ENCODE measurements at regions not wholly inside any gene's neighbourhood (a gene's known extent, or its start where the extent isn't known, plus 50 kb on each side); places are given as distances from the start of the nearest gene placed in this dataset.

- TF ChIP-seq CTCF (IDR thresholded peaks at IDR 0.05) (no peak), POLR2A (IDR thresholded peaks at IDR 0.05) (no peak)
- Histone ChIP-seq H3K36me3 (no peaks in the 10 kb centered on the region), H3K4me1 (no peaks in the 10 kb centered on the region), H3K27ac (no peak overlapping the region), H3K27me3 (no peaks in the 10 kb centered on the region), H3K4me3 (no peak overlapping the region), H3K9me3 (no peaks in the 10 kb centered on the region)
- no peak for DNase-seq
- no peak for ATAC-seq
- intact Hi-C loops (cut with DNase I), result no loop called here
Measured at GRCh38 chr2:142805244-142805643, 72.2 kb upstream of the KYNU start.

- no peak overlapping the region for H3K4me3 ChIP-seq
- ATAC-seq (no peak), DNase-seq (no peak)
- intact Hi-C loops (cut with DNase I), result no loop called here
- TF ChIP-seq CTCF (IDR thresholded peaks at IDR 0.05) (no peak), POLR2A (IDR thresholded peaks at IDR 0.05) (no peak)
- no peaks in the 10 kb centered on the region for H3K9me3 ChIP-seq
- no peak overlapping the region for H3K27ac ChIP-seq
- H3K27me3 ChIP-seq, result no peaks in the 10 kb centered on the region
- no peaks in the 10 kb centered on the region for H3K4me1 ChIP-seq
- no peaks in the 10 kb centered on the region for H3K36me3 ChIP-seq
Measured at GRCh38 chr2:142803158-142803557, 74.3 kb upstream of the KYNU start.

- TF ChIP-seq POLR2A (IDR thresholded peaks at IDR 0.05), result no peak
- no peak for TF ChIP-seq CTCF (IDR thresholded peaks at IDR 0.05)
- Histone ChIP-seq H3K9me3 (peaks cover 0 to 9% (median 0%) of the 10 kb centered on the region in 12 donors), H3K4me1 (no peaks in the 10 kb centered on the region), H3K27me3 (no peaks in the 10 kb centered on the region), H3K36me3 (no peaks in the 10 kb centered on the region), H3K4me3 (no peak overlapping the region), H3K27ac (peak overlapping the region in 1 of 12 donors; percentile 39)
- intact Hi-C loops (cut with DNase I), result loop anchor here in 4 of 10 donors (5.0 to 10.0 kb wide), 3 partner anchors 181 to 188 kb away; no protein-coding TSS in a partner anchor
- ATAC-seq (no peak), DNase-seq (no peak)
- 80 to 87% (median 84%) methylated on average over 1 of the region's 1 CpG for WGBS, 4 donors
Measured at GRCh38 chr2:142796588-142796987, 80.9 kb upstream of the KYNU start.

GRCh38 chr2:142796161-142796560 lies 81.3 kb upstream of the KYNU start:
- intact Hi-C loops (cut with DNase I), result loop anchor here in 4 of 10 donors (5.0 to 10.0 kb wide), 3 partner anchors 181 to 189 kb away; no protein-coding TSS in a partner anchor
- no peaks in the 10 kb centered on the region for H3K27me3 ChIP-seq
- peaks cover 0 to 9% (median 1%) of the 10 kb centered on the region in 12 donors for H3K9me3 ChIP-seq
- DNase-seq, result no peak
- no peak for ATAC-seq
- no peaks in the 10 kb centered on the region for H3K4me1 ChIP-seq
- peak overlapping the region in 1 of 12 donors; percentile 39 for H3K27ac ChIP-seq
- no peaks in the 10 kb centered on the region for H3K36me3 ChIP-seq
- TF ChIP-seq CTCF (IDR thresholded peaks at IDR 0.05), result peak in 4 of 12 donors; percentile 13 to 45 (median 20)
- TF ChIP-seq POLR2A (IDR thresholded peaks at IDR 0.05), result no peak
- 37 to 49% (median 40%) methylated on average over 2 of the region's 2 CpGs for WGBS, 4 donors
- no peak overlapping the region for H3K4me3 ChIP-seq
